ELR (cell line): ENCODE measurements at regions not wholly inside any gene's neighbourhood (a gene's known extent, or its start where the extent isn't known, plus 50 kb on each side); places are given as distances from the start of the nearest gene placed in this dataset.

Experiments used
- DNase-seq: peaks from one replicate; pipeline ENCODE4 v3.0.0-alpha.2; 2015; ENCODE audit warnings: low read depth

GRCh38 chr2:139162456-139162855 is 382.3 kb upstream of the NXPH2 start:
- no peak for DNase-seq

GRCh38 chr2:139160836-139161235 is 380.6 kb upstream of the NXPH2 start:
- no peak for DNase-seq

GRCh38 chr2:139159177-139159576 is 379.0 kb upstream of the NXPH2 start:
- no peak for DNase-seq

GRCh38 chr2:139156730-139157129 is 376.5 kb upstream of the NXPH2 start:
- no peak for DNase-seq

- DNase-seq: no peak
Measured at GRCh38 chr2:139155991-139156390, 375.8 kb upstream of the NXPH2 start.

DNA sequence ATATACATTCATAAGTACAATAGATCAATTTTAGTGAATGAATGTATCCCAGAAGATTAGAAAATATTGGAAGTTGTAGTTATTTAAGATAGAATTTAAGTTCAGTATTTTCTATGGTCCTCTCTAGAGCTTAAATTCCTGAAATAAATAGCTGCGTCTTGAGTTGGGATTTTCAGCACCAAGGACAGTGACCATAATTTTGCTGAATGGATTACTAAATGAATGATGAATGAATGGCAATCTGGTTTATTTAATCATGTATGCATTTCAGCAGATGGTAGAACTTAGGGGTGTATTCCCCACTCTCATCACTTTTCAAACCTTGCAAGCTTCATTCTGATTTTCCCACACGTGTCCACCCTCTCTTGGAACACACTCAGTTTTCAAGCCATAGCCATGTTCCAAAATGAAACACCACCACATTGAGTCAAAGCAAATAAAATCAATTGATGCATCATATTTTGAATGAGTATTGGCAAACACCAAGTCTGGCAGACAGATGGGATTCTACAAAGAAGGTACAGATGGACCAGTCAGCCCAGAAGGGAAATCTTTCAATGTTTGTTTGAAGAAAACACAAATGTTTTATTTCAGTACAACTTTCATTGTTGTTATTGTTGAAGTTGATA is 362.2 kb upstream of the NXPH2 start:
- DNase-seq: peak; percentile 36

- DNase-seq: no peak
Measured at GRCh38 chr2:139124271-139124670, 344.1 kb upstream of the NXPH2 start.

GRCh38 chr2:139123795-139124194 is 343.6 kb upstream of the NXPH2 start:
- DNase-seq: no peak

DNA sequence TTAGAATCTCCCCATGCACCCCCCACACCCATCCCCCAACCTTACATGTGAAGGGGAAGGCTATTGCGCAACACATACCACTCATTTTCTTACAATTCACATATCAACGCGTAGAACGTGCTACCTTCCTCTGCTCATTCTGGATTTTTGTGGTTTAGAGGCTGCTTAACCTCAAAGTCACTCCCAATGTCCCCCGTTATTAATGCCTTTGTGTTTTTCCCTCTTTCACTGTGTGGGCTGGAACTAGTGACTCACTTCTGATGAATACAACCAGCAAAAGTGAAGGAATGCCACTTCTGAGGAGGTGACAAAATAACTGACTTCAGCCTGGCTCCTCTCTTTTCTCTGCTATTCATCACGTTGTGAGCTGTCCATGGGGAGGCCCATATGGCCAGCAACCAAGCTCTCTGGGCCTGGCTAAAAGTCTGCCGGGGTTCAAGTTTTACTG is 342.5 kb upstream of the NXPH2 start:
- DNase-seq: peak; percentile 48

DNA sequence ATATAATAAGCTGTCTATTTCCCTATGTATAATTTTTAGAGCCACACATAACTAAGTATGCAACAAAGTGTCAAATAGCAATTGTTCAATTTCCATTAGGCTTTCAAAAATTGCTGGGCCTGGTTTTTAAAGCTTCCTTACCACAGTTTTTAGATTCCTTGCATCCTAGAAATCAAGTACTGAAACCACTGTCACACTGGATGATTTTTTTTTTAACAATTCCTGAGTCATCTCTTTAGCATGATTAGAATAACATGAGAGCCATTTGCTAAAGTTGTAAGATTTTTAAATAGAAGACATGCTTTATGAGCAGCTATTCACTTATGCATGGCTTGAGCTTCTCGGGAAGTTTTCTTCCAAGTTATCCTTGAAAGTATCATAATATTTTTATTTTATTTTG is 319.5 kb upstream of the NXPH2 start:
- DNase-seq: no peak

- DNase-seq: no peak
Measured at GRCh38 chr2:139098961-139099360, 318.8 kb upstream of the NXPH2 start.

- DNase-seq: no peak
Measured at GRCh38 chr2:139083121-139083520, 302.9 kb upstream of the NXPH2 start.

DNA sequence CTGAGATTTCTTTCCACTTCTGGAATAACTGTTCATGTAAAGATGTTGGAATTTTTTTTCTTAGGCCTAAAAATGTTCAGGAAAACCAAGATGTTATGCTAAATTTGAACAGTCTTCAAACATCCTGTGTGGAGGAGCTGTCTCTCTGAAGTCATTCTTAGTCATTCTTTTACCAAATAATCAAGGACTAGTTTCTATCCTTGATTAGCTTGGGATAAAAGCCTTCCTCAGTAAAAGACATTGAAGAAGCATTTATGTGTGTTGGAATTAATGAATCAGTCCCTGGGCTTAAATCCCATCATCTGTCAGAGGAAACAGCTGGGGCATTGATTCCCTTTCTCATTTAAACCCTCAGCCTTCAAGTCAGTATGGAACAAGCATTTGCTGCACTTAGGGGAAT is 300.1 kb upstream of the NXPH2 start:
- DNase-seq: no peak

- no peak for DNase-seq
Measured at GRCh38 chr2:139079311-139079710, 299.1 kb upstream of the NXPH2 start.

- no peak for DNase-seq
Measured at GRCh38 chr2:139078376-139078775, 298.2 kb upstream of the NXPH2 start.

- no peak for DNase-seq
Measured at GRCh38 chr2:139077099-139077737, 297.0 kb upstream of the NXPH2 start.

DNA sequence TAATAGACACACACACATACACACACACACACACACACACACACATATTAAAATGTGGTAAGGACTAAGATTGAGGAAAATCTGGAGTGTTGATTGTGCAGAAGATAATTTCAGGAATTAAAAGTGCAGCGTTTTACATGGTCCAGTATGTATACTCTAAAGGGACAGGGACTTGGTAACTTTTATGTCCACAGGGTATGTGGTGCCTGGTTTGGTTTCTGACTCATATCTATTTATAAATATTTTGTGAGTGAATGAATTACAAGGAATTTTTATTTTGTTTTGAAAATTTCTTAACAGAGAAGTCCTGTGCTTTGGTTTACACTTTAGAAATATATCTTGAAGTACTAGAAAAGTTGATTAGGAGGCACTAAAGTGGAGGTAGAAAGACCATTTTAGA is 287.7 kb upstream of the NXPH2 start:
- DNase-seq: no peak

DNA sequence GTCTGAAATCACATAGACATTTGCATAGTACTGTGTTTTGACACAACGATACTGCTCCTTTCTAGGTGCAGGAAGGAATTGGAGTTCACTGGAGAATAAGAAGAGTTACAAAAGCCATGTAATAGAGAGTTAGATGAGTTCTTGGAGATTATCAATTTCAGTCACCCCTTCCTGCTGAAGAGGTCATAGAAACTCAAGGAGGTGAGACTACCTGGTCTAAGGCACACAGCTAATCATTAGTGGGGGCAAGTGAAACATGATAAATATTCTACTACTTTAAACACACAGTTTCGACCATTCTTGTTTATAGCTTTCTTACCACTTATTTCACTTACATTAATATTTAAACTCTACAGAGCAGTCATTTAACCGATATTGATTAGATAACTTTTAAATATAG is 286.9 kb upstream of the NXPH2 start:
- no peak for DNase-seq

DNA sequence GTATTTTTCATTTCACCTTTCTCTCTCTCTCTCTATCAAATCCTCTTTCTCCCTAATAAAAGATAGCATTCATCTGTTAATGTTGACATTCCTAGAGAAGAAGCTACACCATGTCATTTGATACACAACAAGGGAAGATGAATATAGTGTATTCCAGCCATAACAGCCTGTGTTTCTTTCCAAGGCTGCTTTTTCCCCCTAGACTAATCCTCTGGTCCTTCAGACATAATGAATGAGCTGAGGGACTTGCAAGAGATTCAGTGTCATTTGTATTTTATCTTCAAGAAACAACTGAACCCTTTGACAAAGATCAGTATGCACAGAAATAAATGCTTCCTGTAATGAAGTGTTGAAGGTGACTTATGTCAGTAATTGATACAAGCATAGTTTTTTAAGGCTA is 284.0 kb upstream of the NXPH2 start:
- no peak for DNase-seq

GRCh38 chr2:139059617-139060016 is 279.4 kb upstream of the NXPH2 start:
- no peak for DNase-seq

DNA sequence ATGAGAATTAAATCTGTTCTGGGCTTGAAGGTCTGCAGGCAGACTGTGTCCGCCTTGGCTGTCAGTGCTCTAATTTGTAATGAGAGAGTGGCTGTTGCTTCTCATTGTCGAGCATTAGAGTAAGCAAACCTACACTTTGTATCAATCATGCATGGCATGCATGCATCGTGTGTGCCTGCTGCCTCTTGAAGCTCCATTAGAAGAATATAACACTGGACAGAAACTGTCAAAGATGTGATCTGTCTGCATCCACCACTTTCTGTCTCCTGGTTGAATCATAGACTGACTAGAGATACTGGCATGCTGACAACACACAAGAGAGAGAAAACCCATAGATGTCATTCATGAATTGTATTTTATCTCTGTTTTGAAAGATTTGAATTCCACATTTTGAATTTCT is 275.0 kb upstream of the NXPH2 start:
- DNase-seq: no peak

DNA sequence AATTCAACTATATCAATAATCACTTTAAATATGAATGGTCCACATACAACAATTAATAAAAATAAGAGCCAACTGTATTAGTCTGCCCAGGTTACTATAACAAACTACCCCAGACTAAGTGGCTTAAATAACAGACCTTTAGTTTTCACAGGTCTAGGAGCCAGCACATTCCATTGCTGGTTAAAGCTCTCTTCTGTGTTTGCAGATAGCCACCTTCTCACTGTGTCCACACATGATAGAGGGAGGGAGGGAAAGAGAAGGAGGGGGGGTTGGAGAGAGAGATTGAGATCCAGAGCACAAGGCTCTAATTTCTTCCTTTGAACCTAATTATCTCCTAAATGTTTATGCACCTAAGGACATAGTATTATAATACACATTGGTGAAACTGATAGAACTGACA is 267.8 kb upstream of the NXPH2 start:
- no peak for DNase-seq

DNA sequence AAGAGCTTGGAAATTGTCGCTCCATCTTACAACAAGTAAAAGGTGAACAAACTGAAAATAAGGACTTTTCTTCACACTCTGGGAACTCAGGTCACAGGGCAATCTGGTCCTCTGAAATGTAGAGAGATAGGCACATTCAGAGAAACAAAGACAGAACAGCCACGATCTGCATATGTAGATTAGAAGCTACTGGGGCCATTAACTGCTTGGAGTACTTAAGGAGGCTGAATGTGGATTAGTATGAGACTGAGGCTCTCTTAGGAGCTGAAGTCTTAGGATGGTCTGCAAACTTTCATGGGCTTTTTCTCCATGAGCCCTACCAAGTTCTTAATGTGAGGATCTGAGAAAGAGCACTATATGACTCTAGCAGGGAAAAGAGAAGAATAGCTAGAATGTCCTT is 265.3 kb upstream of the NXPH2 start:
- DNase-seq: no peak

GRCh38 chr2:139034064-139034463 is 253.9 kb upstream of the NXPH2 start:
- no peak for DNase-seq
